A673 (cell line): ENCODE measurements at regions not wholly inside any gene's neighbourhood (a gene's known extent, or its start where the extent isn't known, plus 50 kb on each side); places are given as distances from the start of the nearest gene placed in this dataset.
"Not testable (repeated sequence)": the region's sequence is repeated elsewhere in the genome, so short reads cannot be mapped to it uniquely, and the experiment has no call there.

Experiments
- BruUV-seq: library from RNA; stranded (reverse); fragments of 400-500 nt; replicated peaks from 2 replicates; lab custom pipeline; 2021; lab: Mats Ljungman, UMichigan
- CTCF ChIA-PET: fragments of 300-600 bp; sonication (Branson Sonifier 250); formaldehyde crosslinking; loops from one replicate; lab custom pipeline; 2022; ENCODE audit warnings: antibody characterized with exemption; lab: Charles Lee
- POLR2A ChIA-PET: fragments of 300-600 bp; sonication (Branson Sonifier 250); formaldehyde crosslinking; loops from one replicate; lab custom pipeline; 2022; ENCODE audit warnings: antibody characterized with exemption; ENCODE audit not compliant: low non-redundant PET; lab: Charles Lee
- DNase-seq: peaks from one replicate; pipeline ENCODE4 v3.0.0-alpha.2; 2015; ENCODE audit warnings: low spot score
- H3K27ac ChIP-seq: fragments of 200-600 bp; sonication (generic); 2 replicates; pipeline ENCODE4 v1.5.1; 2016; ENCODE audit warnings: mixed run types, low read depth, mild to moderate bottlenecking, mixed read lengths, antibody characterized with exemption, low read length; ENCODE audit not compliant: poor library complexity, severe bottlenecking
- H3K27me3 ChIP-seq: fragments of 200-600 bp; sonication (generic); replicated peaks from 2 replicates; pipeline ENCODE4 v1.6.1; 2017; ENCODE audit warnings: mixed run types, low read depth, mild to moderate bottlenecking, mixed read lengths, antibody characterized with exemption, low read length; ENCODE audit not compliant: insufficient read depth, poor library complexity
- H3K36me3 ChIP-seq: fragments of 200-600 bp; sonication (generic); 2 replicates; pipeline ENCODE4 v1.6.1; 2016; ENCODE audit warnings: mixed run types, mild to moderate bottlenecking, mixed read lengths, antibody characterized with exemption, low read length; ENCODE audit not compliant: insufficient read depth, poor library complexity, severe bottlenecking
- H3K4me1 ChIP-seq: fragments of 200-600 bp; sonication (generic); 2 replicates; pipeline ENCODE4 v1.6.1; 2017; ENCODE audit warnings: mixed run types, mild to moderate bottlenecking, mixed read lengths, antibody characterized with exemption, low read length; ENCODE audit not compliant: insufficient read depth, poor library complexity, severe bottlenecking
- H3K4me3 ChIP-seq: fragments of 200-600 bp; sonication (generic); 2 replicates; pipeline ENCODE4 v1.5.1; 2016; ENCODE audit warnings: low read depth, mixed run types, mild to moderate bottlenecking, mixed read lengths, low read length; ENCODE audit not compliant: poor library complexity, severe bottlenecking
- H3K9me3 ChIP-seq: fragments of 200-600 bp; sonication (generic); 2 replicates; pipeline ENCODE4 v1.6.1; 2016; ENCODE audit warnings: mixed run types, low read depth, mild to moderate bottlenecking, mixed read lengths, antibody characterized with exemption, low read length; ENCODE audit not compliant: poor library complexity, severe bottlenecking
- EZH2 ChIP-seq: fragments of 200-600 bp; sonication (generic); IDR thresholded peaks from 2 replicates; pipeline ENCODE4 v1.6.1; 2017; ENCODE audit warnings: borderline replicate concordance, low read depth, mild to moderate bottlenecking, mixed read lengths, antibody characterized with exemption, low read length; ENCODE audit not compliant: poor library complexity, severe bottlenecking
- intact Hi-C: fragments of 100-400 bp; cut with micrococcal nuclease; formaldehyde crosslinking; loops from one replicate; pipeline ENCODE4 v1.10.0; 2022; ENCODE audit not compliant: unreplicated experiment
- TF ChIP-seq, protein P1 (sequence below): fragments of 300-800, 200-600 bp; sonication (generic); conservative IDR thresholded peaks from 2 replicates; pipeline ENCODE4 v1.5.1; 2017; ENCODE audit warnings: low read depth, mild to moderate bottlenecking, antibody characterized with exemption, low read length, moderate library complexity, mixed read lengths

DNA sequence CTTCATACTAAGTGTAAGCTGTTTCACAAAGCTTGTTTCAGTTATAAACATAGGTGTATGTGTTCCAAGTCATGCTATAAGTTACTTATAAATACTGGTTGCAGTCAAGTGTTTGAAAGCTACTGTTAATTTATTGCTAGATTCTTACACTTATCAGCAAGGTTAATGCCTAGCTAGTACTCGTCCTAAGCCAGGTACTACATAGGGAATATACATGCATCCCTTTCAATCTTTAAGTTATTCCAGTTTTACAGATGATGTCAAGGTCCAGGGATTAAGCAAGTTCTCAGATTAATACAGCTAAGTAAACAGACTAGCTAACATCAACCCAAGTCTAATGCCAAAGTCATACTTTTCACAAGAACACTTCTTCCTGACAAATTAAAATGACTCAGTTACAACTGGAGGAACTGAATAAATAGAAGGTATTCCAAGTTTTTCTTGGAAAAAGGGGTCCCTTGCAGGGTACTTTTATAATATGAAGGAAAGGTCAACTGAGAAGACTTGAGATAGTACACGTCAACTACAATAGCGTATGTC, 652.2 kb upstream of the USP24 start:
- no TSS peak for BruUV-seq
- ChIA-PET POLR2A (interaction anchor here (0.7 kb wide), 1 partner anchor 710 kb away, joined by 3 read pairs; no protein-coding TSS in a partner anchor), CTCF (interaction anchor here (0.7 kb wide), 1 partner anchor 717 kb away, joined by 4 read pairs; no protein-coding TSS in a partner anchor)
- Histone ChIP-seq H3K36me3 (no peaks in the 10 kb centered on the region), H3K4me3 (no peak overlapping the region), H3K27ac (no peak overlapping the region), H3K9me3 (no peaks in the 10 kb centered on the region), H3K4me1 (no peaks in the 10 kb centered on the region), H3K27me3 (no peaks in the 10 kb centered on the region)
- TF ChIP-seq, protein P1, sequence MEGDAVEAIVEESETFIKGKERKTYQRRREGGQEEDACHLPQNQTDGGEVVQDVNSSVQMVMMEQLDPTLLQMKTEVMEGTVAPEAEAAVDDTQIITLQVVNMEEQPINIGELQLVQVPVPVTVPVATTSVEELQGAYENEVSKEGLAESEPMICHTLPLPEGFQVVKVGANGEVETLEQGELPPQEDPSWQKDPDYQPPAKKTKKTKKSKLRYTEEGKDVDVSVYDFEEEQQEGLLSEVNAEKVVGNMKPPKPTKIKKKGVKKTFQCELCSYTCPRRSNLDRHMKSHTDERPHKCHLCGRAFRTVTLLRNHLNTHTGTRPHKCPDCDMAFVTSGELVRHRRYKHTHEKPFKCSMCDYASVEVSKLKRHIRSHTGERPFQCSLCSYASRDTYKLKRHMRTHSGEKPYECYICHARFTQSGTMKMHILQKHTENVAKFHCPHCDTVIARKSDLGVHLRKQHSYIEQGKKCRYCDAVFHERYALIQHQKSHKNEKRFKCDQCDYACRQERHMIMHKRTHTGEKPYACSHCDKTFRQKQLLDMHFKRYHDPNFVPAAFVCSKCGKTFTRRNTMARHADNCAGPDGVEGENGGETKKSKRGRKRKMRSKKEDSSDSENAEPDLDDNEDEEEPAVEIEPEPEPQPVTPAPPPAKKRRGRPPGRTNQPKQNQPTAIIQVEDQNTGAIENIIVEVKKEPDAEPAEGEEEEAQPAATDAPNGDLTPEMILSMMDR: no peak
- no peak for TF ChIP-seq EZH2
- intact Hi-C loops: no loop called here
- no peak for DNase-seq

DNA sequence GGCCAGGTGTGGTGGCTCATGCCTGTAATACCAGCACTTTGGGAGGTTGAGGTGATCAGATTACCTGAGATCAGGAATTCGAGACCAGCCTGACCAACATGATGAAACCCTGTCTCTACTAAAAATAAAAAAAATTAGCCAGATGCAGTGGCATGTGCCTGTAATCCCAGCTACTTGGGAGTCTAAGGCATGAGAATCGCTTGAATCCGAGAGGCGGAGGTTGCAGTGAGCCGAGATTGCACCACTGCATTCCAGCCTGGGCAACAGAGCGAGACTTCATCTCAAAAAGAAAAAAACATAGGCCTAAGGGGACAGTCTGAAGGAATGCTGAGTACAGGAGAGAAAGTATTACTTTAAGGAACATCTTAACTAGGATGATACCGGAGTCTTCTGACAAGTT, 650.6 kb upstream of the USP24 start:
- H3K27me3 ChIP-seq, POLR2A ChIA-PET, CTCF ChIA-PET, H3K4me1 ChIP-seq, DNase-seq, H3K36me3 ChIP-seq, intact Hi-C loops, BruUV-seq, H3K9me3 ChIP-seq, H3K27ac ChIP-seq, H3K4me3 ChIP-seq: not testable (repeated sequence)

DNA sequence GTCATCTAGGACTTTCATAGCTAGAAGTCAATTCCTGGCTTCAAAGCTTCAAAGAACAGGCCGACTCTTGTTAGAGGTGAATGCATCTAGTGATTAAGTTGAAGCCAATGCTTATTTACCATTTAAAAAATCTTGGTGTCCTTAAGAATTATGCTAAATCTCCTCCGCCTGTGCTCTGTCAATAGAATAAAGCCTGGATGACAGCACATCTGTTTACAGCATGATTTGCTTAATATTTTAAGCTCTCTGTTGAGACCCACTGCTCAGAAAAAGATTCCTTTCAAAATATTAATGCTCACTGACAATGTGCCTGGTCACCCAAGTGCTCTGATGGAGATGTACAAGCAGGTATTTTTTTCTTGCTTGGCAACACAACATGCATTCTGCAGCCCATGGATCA, 649.1 kb upstream of the USP24 start:
- POLR2A ChIA-PET: no interaction called here
- Histone ChIP-seq H3K4me1 (no peaks in the 10 kb centered on the region), H3K4me3 (no peak overlapping the region), H3K36me3 (no peaks in the 10 kb centered on the region), H3K9me3 (no peaks in the 10 kb centered on the region), H3K27ac (no peak overlapping the region), H3K27me3 (no peaks in the 10 kb centered on the region)
- no TSS peak for BruUV-seq
- intact Hi-C loops: no loop called here
- CTCF ChIA-PET: no interaction called here
- DNase-seq: no peak
- no peak for TF ChIP-seq EZH2
- TF ChIP-seq, protein P1: no peak
